HEK293 (cell line): ENCODE measurements at regions not wholly inside any gene's neighbourhood (a gene's known extent, or its start where the extent isn't known, plus 50 kb on each side); places are given as distances from the start of the nearest gene placed in this dataset.

Experiments used
- CTCF ChIA-PET: fragments of 350-600 bp; formaldehyde crosslinking; extraction: SDS; loops from one replicate; lab custom pipeline; 2021; ENCODE audit warnings: antibody characterized with exemption; lab: Yijun Ruan, JAX
- POLR2A ChIA-PET: fragments of 300-600 bp; formaldehyde crosslinking; extraction: SDS; loops from one replicate; lab custom pipeline; 2020; ENCODE audit warnings: antibody characterized with exemption, inconsistent platforms; lab: Yijun Ruan, JAX
- H3K27ac ChIP-seq: fragments of 200-500 bp; sonication (Bioruptor generic); 2 replicates; pipeline ENCODE4 v1.5.1; 2014; ENCODE audit warnings: low read depth, low read length, control low read depth, inconsistent platforms; ENCODE audit errors: extremely low read depth
- H3K36me3 ChIP-seq, 2 experiments: fragments of 200-500 bp in 1 of 2; sonication (Bioruptor generic) in 1 of 2; 1 replicate in 1 of 2; 2 replicates in 1 of 2; pipeline ENCODE4 v1.5.1; 2014 to 2017; ENCODE audit warnings: inconsistent platforms in 2 of 2, low read length in 2 of 2; ENCODE audit not compliant: control insufficient read depth in 2 of 2, insufficient read depth in 1 of 2
- H3K4me1 ChIP-seq: fragments of 200-500 bp; sonication (Bioruptor generic); 2 replicates; pipeline ENCODE4 v1.5.1; 2014; ENCODE audit warnings: mild to moderate bottlenecking, low read length, inconsistent platforms; ENCODE audit not compliant: control insufficient read depth, insufficient read depth
- H3K4me3 ChIP-seq: 2 replicates; pipeline ENCODE4 v1.5.1; 2011; ENCODE audit warnings: low read depth, mild to moderate bottlenecking, control low read depth, low read length, moderate library complexity
- H3K9me3 ChIP-seq: fragments of 200-500 bp; sonication (Bioruptor generic); 2 replicates; pipeline ENCODE4 v1.5.1; 2014; ENCODE audit warnings: low read depth, low read length, inconsistent platforms; ENCODE audit not compliant: control insufficient read depth, insufficient read depth
- KLF10 ChIP-seq: fragments of 450-650 bp; IDR thresholded peaks from 2 replicates; pipeline ENCODE4 v1.5.1; 2018; ENCODE audit warnings: missing biosample characterization, mild to moderate bottlenecking, missing genetic modification characterization
- PRDM10 ChIP-seq: fragments of 450-650 bp; formaldehyde crosslinking; IDR thresholded peaks from 2 replicates; pipeline ENCODE4 v1.5.1; 2016; ENCODE audit warnings: missing biosample characterization, missing genetic modification characterization
- TCF7L2 ChIP-seq: IDR thresholded peaks from 2 replicates; pipeline ENCODE4 v1.6.1; 2011; ENCODE audit warnings: low read depth, mild to moderate bottlenecking, inconsistent platforms, low read length, moderate library complexity, borderline replicate concordance
- ZBTB49 ChIP-seq: fragments of 450-650 bp; formaldehyde crosslinking; IDR thresholded peaks from 2 replicates; pipeline ENCODE4 v1.5.1; 2016; ENCODE audit warnings: missing biosample characterization, missing genetic modification characterization, low read depth
- ZFP69B ChIP-seq: fragments of 450-650 bp; formaldehyde crosslinking; IDR thresholded peaks from 2 replicates; pipeline ENCODE4 v1.5.1; 2016; ENCODE audit warnings: missing biosample characterization, missing genetic modification characterization
- ZNF184 ChIP-seq: fragments of 450-650 bp; IDR thresholded peaks from 2 replicates; pipeline ENCODE4 v1.5.1; 2018; ENCODE audit warnings: missing biosample characterization, mild to moderate bottlenecking, missing genetic modification characterization
- ZNF335 ChIP-seq: fragments of 450-650 bp; formaldehyde crosslinking; conservative IDR thresholded peaks from 2 replicates; pipeline ENCODE4 v1.5.1; 2016; ENCODE audit warnings: missing biosample characterization, missing genetic modification characterization
- ZNF529 ChIP-seq: fragments of 450-650 bp; formaldehyde crosslinking; IDR thresholded peaks from 2 replicates; pipeline ENCODE4 v1.5.1; 2017; ENCODE audit warnings: missing genetic modification characterization, missing biosample characterization; ENCODE audit not compliant: insufficient replicate concordance
- ZNF585B ChIP-seq: fragments of 450-650 bp; formaldehyde crosslinking; IDR thresholded peaks from 2 replicates; pipeline ENCODE4 v1.5.1; 2016; ENCODE audit warnings: missing biosample characterization, missing genetic modification characterization
- ZNF777 ChIP-seq: fragments of 450-650 bp; formaldehyde crosslinking; IDR thresholded peaks from 2 replicates; pipeline ENCODE4 v1.5.1; 2017; ENCODE audit warnings: missing biosample characterization, missing genetic modification characterization, borderline replicate concordance
- ZSCAN18 ChIP-seq: fragments of 450-650 bp; formaldehyde crosslinking; IDR thresholded peaks from 2 replicates; pipeline ENCODE4 v1.5.1; 2016; ENCODE audit warnings: missing biosample characterization, missing genetic modification characterization
- TF ChIP-seq, protein P1 (sequence below): fragments of 450-650 bp; formaldehyde crosslinking; IDR thresholded peaks from 2 replicates; pipeline ENCODE4 v1.5.1; 2016; ENCODE audit warnings: missing biosample characterization, missing genetic modification characterization
- TF ChIP-seq, protein P2 (sequence below): fragments of 450-650 bp; formaldehyde crosslinking; IDR thresholded peaks from 2 replicates; pipeline ENCODE4 v1.5.1; 2016; ENCODE audit warnings: missing biosample characterization, missing genetic modification characterization, borderline replicate concordance

- ChIA-PET POLR2A (no interaction called here), CTCF (interaction anchor here (1.1 kb wide), 1 partner anchor 16 kb away, joined by 3 read pairs; no protein-coding TSS in a partner anchor)
- Histone ChIP-seq H3K36me3 (no peaks in the 10 kb centered on the region), H3K27ac (no peak overlapping the region), H3K9me3 (no peaks in the 10 kb centered on the region), H3K4me1 (no peaks in the 10 kb centered on the region), H3K4me3 (no peak overlapping the region)
- TF ChIP-seq TCF7L2, result no peak
- TF ChIP-seq ZBTB49 (tag by site-specific recombination), result no peak
- no peak for TF ChIP-seq ZNF335 (tag by site-specific recombination)
- TF ChIP-seq ZNF777 (tag by site-specific recombination), result no peak
- TF ChIP-seq KLF10 (tag by site-specific recombination), result no peak
- no peak for TF ChIP-seq ZSCAN18 (tag by site-specific recombination)
- TF ChIP-seq ZNF184, result no peak
- TF ChIP-seq PRDM10, result no peak
- TF ChIP-seq, protein P1, sequence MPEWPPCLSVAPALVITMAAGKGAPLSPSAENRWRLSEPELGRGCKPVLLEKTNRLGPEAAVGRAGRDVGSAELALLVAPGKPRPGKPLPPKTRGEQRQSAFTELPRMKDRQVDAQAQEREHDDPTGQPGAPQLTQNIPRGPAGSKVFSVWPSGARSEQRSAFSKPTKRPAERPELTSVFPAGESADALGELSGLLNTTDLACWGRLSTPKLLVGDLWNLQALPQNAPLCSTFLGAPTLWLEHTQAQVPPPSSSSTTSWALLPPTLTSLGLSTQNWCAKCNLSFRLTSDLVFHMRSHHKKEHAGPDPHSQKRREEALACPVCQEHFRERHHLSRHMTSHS (tag by site-specific recombination), result no peak
- TF ChIP-seq, protein P2, sequence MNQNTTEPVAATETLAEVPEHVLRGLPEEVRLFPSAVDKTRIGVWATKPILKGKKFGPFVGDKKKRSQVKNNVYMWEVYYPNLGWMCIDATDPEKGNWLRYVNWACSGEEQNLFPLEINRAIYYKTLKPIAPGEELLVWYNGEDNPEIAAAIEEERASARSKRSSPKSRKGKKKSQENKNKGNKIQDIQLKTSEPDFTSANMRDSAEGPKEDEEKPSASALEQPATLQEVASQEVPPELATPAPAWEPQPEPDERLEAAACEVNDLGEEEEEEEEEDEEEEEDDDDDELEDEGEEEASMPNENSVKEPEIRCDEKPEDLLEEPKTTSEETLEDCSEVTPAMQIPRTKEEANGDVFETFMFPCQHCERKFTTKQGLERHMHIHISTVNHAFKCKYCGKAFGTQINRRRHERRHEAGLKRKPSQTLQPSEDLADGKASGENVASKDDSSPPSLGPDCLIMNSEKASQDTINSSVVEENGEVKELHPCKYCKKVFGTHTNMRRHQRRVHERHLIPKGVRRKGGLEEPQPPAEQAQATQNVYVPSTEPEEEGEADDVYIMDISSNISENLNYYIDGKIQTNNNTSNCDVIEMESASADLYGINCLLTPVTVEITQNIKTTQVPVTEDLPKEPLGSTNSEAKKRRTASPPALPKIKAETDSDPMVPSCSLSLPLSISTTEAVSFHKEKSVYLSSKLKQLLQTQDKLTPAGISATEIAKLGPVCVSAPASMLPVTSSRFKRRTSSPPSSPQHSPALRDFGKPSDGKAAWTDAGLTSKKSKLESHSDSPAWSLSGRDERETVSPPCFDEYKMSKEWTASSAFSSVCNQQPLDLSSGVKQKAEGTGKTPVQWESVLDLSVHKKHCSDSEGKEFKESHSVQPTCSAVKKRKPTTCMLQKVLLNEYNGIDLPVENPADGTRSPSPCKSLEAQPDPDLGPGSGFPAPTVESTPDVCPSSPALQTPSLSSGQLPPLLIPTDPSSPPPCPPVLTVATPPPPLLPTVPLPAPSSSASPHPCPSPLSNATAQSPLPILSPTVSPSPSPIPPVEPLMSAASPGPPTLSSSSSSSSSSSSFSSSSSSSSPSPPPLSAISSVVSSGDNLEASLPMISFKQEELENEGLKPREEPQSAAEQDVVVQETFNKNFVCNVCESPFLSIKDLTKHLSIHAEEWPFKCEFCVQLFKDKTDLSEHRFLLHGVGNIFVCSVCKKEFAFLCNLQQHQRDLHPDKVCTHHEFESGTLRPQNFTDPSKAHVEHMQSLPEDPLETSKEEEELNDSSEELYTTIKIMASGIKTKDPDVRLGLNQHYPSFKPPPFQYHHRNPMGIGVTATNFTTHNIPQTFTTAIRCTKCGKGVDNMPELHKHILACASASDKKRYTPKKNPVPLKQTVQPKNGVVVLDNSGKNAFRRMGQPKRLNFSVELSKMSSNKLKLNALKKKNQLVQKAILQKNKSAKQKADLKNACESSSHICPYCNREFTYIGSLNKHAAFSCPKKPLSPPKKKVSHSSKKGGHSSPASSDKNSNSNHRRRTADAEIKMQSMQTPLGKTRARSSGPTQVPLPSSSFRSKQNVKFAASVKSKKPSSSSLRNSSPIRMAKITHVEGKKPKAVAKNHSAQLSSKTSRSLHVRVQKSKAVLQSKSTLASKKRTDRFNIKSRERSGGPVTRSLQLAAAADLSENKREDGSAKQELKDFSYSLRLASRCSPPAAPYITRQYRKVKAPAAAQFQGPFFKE (tag by site-specific recombination), result no peak
- TF ChIP-seq ZNF529, result no peak
- TF ChIP-seq ZNF585B, result no peak
- no peak for TF ChIP-seq ZFP69B
Measured at GRCh38 chr4:154998284-154998683, 210.2 kb upstream of the NPY2R start.
